HG03460 (cell line): ENCODE measurements at regions not wholly inside any gene's neighbourhood (a gene's known extent, or its start where the extent isn't known, plus 50 kb on each side); places are given as distances from the start of the nearest gene placed in this dataset.
"Not testable (repeated sequence)": the region's sequence is repeated elsewhere in the genome, so short reads cannot be mapped to it uniquely, and the experiment has no call there.

Source experiments
- ATAC-seq: cut with Tn5 transposase; IDR thresholded peaks from one replicate; pipeline ENCODE4 v1.9.1; 2021; ENCODE audit not compliant: unreplicated experiment

DNA sequence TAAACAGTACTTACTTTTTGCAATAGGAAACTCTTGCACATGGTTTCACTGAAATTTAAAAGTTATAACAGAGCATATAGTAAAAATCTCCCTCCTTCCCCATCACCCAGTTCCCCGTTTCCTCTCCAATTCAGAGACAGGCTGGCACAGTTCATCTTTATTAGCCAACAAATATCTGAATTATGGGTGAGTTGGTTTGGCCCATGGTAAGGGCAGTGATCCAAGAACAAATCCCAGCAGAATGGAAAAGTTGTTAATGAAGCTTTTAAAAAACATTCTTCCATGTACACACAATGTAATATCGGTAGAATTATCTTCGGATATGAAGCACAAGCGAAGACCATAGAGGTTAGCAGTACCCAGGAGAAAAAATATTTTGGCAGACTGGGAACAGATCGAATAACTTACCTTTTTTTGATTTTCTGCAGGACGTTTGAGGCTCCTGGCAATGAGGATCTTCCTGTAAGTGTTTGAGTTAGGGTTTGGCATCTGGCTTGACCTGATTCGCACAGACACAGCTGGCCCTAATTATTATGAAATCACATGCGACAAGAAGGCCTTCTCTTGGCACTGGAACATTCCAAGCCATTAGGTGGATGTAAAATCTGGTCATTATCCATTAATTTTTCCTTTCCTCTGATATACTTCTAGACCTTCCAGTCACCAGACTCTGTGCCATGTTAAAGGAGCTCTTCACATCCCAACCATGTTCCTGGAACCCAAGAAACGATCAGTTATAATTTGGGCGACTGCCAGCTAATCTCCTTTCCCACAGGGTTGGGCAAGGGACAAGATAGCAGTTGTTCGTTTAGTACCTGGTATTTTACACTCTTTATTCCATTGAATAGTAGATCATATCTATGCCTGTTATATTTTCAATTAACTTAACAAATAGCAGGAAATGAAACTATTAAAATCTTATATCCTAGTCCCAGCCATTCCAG lies 139.4 kb upstream of the TSC22D1 start:
- no peak for ATAC-seq

DNA sequence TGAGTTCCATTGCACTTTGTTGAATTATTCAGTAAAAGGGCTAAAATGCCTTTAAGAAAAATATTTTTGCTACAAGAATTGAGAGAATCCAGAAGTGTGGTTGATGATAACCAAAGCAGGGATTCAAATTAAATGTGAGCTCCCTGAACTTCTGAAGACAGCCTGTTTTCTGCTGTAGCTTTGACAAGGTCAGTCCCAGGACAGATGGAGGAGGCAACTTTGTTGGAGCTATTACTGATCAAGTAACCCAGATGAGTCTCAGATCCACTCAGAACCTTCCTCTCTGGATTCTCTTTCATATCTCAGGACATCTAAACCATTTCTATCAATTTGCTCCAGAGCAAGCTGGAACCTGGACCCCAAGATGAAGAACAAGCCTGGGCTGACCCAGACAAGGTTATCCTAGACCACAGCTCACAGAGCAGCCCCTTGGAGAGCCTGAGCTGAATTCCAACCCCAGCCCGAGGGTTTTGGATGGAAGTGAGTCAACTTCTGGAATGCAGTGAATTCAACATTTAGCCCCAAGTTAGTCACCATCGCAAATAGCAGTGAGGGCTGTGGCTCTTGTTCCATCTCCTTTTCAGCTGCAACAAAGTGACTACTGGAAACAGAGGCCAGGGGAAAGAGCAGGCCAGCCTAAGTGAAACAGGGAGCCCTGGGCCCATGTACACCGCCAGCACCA lies 137.8 kb upstream of the TSC22D1 start:
- no peak for ATAC-seq

- ATAC-seq, result no peak
Observed at GRCh38 chr13:44711706-44712105, 135.6 kb upstream of the TSC22D1 start.

GRCh38 chr13:44710576-44710975 lies 134.4 kb upstream of the TSC22D1 start:
- no peak for ATAC-seq

- not testable (repeated sequence) for ATAC-seq
Observed at GRCh38 chr13:44704811-44705210, 128.7 kb upstream of the TSC22D1 start.

- no peak for ATAC-seq
Observed at GRCh38 chr13:44703371-44703770, 127.2 kb upstream of the TSC22D1 start.

DNA sequence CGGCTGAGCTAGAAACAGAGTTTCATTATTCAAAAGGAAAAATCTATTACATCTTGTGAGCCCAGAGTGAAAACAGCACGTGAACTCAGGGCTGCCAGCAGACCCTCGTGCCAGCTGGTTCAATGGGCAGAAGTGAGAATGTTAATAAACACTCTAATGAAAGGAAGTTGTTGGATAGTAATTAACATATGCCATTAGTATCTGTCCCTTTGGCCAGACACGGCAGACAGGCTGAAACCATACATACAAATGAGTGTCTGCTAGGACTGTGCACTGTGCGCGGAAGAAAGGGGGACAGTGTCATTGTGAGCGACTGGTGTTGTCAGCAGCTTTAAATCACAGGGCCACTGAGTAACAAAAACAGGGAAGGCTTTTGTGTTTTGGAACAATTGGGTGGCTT lies 121.9 kb upstream of the TSC22D1 start:
- no peak for ATAC-seq

GRCh38 chr13:44697058-44697457 lies 120.9 kb upstream of the TSC22D1 start:
- ATAC-seq, result no peak

- ATAC-seq, result no peak
Observed at GRCh38 chr13:44695520-44695919, 119.4 kb upstream of the TSC22D1 start.

- no peak for ATAC-seq
Observed at GRCh38 chr13:44694842-44695241, 118.7 kb upstream of the TSC22D1 start.

- ATAC-seq, result no peak
Observed at GRCh38 chr13:44694291-44694690, 118.2 kb upstream of the TSC22D1 start.

- ATAC-seq, result no peak
Observed at GRCh38 chr13:44693156-44693764, 117.1 kb upstream of the TSC22D1 start.

- ATAC-seq, result no peak
Observed at GRCh38 chr13:44692173-44692713, 116.1 kb upstream of the TSC22D1 start.

GRCh38 chr13:44690376-44690775 lies 114.2 kb upstream of the TSC22D1 start:
- ATAC-seq, result no peak

GRCh38 chr13:44688652-44689051 lies 112.5 kb upstream of the TSC22D1 start:
- ATAC-seq, result no peak

- ATAC-seq, result no peak
Observed at GRCh38 chr13:44686531-44686934, 110.4 kb upstream of the TSC22D1 start.

DNA sequence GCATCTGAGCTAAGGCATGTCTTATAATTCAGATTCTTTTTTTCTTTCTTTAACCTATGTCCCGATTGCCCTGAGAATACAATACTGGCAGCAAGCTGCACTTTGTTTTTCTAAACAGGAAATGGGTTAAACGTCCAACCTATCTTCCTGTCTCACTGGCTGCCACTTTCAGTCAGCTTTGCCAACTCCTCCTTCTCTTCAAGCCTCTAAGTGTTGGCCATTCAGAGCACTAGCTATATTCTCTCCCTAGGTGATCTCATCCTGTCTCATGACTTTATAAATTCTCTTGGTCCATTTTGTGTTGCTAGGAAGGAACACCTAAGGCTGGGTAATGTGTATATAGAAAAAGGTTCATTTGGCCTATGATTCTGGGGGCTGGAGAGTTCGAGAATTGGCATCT lies 109.5 kb upstream of the TSC22D1 start:
- no peak for ATAC-seq

DNA sequence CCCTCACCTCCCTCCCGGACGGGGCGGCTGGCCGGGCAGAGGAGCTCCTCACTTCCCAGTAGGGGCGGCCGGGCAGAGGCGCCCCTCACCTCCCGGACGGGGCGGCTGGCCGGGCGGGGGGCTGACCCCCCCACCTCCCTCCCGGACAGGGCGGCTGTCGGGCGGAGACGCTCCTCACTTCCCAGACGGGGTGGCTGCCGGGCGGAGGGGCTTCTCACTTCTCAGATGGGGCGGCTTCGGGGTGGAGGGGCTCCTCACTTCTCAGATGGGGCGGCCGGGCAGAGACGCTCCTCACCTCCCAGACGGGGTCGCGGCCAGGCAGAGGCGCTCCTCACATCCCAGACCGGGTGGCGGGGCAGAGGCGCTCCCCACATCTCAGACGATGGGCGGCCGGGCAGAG lies 106.3 kb upstream of the TSC22D1 start:
- ATAC-seq, result not testable (repeated sequence)

- ATAC-seq, result no peak
Observed at GRCh38 chr13:44680746-44681355, 104.7 kb upstream of the TSC22D1 start.

GRCh38 chr13:44679597-44679996 lies 103.5 kb upstream of the TSC22D1 start:
- no peak for ATAC-seq

DNA sequence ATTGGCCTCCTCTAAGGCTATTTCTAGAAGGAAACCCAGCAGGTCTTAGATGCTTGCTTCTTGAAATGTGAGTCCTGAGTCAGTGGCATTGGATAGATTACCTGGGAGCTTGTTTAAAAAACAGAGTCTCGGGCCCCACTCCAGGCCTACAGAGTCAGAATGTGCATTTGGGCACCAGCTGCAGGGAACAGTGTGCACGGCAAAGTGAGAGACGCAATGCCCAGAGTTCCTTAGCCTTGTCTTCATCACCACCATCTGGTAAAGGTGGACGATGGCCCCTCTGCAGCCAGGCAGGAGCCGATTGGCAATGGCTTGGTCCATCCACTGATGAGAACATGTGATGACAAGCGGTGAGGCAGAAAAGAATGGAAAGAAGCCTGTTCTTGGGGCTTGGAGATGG lies 102.1 kb upstream of the TSC22D1 start:
- no peak for ATAC-seq
